ENCODE measurements at regions not wholly inside any gene's neighbourhood (a gene's known extent, or its start where the extent isn't known, plus 50 kb on each side); places are given as distances from the start of the nearest gene placed in this dataset.
"Not testable (repeated sequence)": the region's sequence is repeated elsewhere in the genome, so short reads cannot be mapped to it uniquely, and the experiment has no call there.

- Histone ChIP-seq H3K36me3 (ENCODE audit: insufficient read depth, low read depth, low read length) (no peaks in the 10 kb centered on the region), H3K4me3 (ENCODE audit: low read length) (no peak overlapping the region), H3K27me3 (ENCODE audit: insufficient read depth, low read length) (no peaks in the 10 kb centered on the region), H3K9me3 (ENCODE audit: insufficient read depth, low read depth, low read length) (peaks cover 6% of the 10 kb centered on the region), H3K4me1 (ENCODE audit: insufficient read depth, low read length) (no peaks in the 10 kb centered on the region), H3K9ac (ENCODE audit: low read depth, low read length) (no peak overlapping the region), H3K27ac (ENCODE audit: low read length) (no peak overlapping the region)
Observed at GRCh38 chr20:4443016-4443415, 193.9 kb upstream of the ADRA1D start.

DNA sequence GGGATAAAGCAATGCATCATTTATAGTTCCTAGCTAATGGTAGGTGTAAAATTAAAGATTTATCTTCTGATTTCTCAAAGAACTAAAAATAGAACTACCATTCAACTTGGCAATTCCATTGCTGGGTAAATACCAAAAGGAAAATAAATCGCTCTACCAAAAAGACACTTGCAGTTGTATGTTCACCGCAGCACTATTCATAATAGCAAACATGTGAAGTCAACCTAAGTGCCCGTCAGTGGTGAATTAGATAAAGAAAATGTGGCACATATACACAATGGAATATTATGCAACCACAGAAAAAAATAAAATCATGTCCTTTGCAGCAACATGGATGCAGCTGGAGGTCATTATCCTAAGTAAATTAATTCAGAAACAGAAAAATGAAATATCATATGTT lies 192.8 kb upstream of the ADRA1D start:
- Histone ChIP-seq H3K9me3 (ENCODE audit: insufficient read depth, low read depth, low read length) (peaks cover 4% of the 10 kb centered on the region; the same call in 1 of the 2 replicates), H3K9ac (ENCODE audit: low read depth, low read length) (no peak overlapping the region), H3K27ac (ENCODE audit: low read length) (no peak overlapping the region), H3K36me3 (ENCODE audit: insufficient read depth, low read depth, low read length) (no peaks in the 10 kb centered on the region), H3K27me3 (ENCODE audit: insufficient read depth, low read length) (no peaks in the 10 kb centered on the region), H3K4me3 (ENCODE audit: low read length) (no peak overlapping the region), H3K4me1 (ENCODE audit: insufficient read depth, low read length) (no peaks in the 10 kb centered on the region)

- H3K4me3 ChIP-seq (ENCODE audit: low read length): no peak overlapping the region
- H3K9me3 ChIP-seq (ENCODE audit: insufficient read depth, low read depth, low read length): no peaks in the 10 kb centered on the region
- H3K9ac ChIP-seq (ENCODE audit: low read depth, low read length): no peak overlapping the region
- H3K27ac ChIP-seq (ENCODE audit: low read length): no peak overlapping the region
- no peaks in the 10 kb centered on the region for H3K27me3 ChIP-seq (ENCODE audit: insufficient read depth, low read length)
- no peaks in the 10 kb centered on the region for H3K36me3 ChIP-seq (ENCODE audit: insufficient read depth, low read depth, low read length)
- H3K4me1 ChIP-seq (ENCODE audit: insufficient read depth, low read length): no peaks in the 10 kb centered on the region
Observed at GRCh38 chr20:4441191-4441590, 192.1 kb upstream of the ADRA1D start.

GRCh38 chr20:4439461-4439860 lies 190.4 kb upstream of the ADRA1D start:
- Histone ChIP-seq H3K9me3 (ENCODE audit: insufficient read depth, low read depth, low read length) (no peaks in the 10 kb centered on the region), H3K27me3 (ENCODE audit: insufficient read depth, low read length) (no peaks in the 10 kb centered on the region), H3K4me1 (ENCODE audit: insufficient read depth, low read length) (no peaks in the 10 kb centered on the region), H3K4me3 (ENCODE audit: low read length) (no peak overlapping the region), H3K27ac (ENCODE audit: low read length) (no peak overlapping the region), H3K36me3 (ENCODE audit: insufficient read depth, low read depth, low read length) (no peaks in the 10 kb centered on the region), H3K9ac (ENCODE audit: low read depth, low read length) (no peak overlapping the region)

DNA sequence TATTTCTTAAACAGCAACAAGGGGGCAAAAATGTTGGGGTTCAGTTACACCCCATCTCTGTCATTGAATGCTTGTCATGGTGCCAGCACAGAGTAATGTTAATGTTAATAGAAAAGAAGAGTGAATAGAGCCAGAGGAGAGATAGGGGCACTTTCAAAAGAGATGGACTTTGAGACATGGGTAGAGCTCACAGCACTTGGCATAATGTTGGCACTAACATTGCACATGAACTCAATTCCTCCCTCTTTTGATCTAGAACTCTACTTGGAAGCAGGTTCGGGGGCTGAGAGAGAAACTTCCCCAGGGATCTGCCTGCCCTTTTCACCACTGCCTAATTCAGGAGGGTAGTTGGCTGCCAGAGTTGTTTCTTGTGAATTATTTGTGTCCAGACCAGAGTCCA lies 188.0 kb upstream of the ADRA1D start:
- H3K4me1 ChIP-seq (ENCODE audit: insufficient read depth, low read length): no peaks in the 10 kb centered on the region

GRCh38 chr20:4435671-4436455 lies 186.8 kb upstream of the ADRA1D start:
- H3K27ac ChIP-seq (ENCODE audit: low read length): no peak overlapping the region
- no peak overlapping the region for H3K9ac ChIP-seq (ENCODE audit: low read depth, low read length)
- no peaks in the 10 kb centered on the region for H3K36me3 ChIP-seq (ENCODE audit: insufficient read depth, low read depth, low read length)
- H3K27me3 ChIP-seq (ENCODE audit: insufficient read depth, low read length): no peaks in the 10 kb centered on the region
- no peaks in the 10 kb centered on the region for H3K4me1 ChIP-seq (ENCODE audit: insufficient read depth, low read length)
- H3K9me3 ChIP-seq (ENCODE audit: insufficient read depth, low read depth, low read length): no peaks in the 10 kb centered on the region
- H3K4me3 ChIP-seq (ENCODE audit: low read length): no peak overlapping the region

More for the DNA sequence above, 188.0 kb upstream of the ADRA1D start:
- no peaks in the 10 kb centered on the region for H3K9me3 ChIP-seq (ENCODE audit: insufficient read depth, low read depth, low read length)
- no peaks in the 10 kb centered on the region for H3K27me3 ChIP-seq (ENCODE audit: insufficient read depth, low read length)
- no peak overlapping the region for H3K27ac ChIP-seq (ENCODE audit: low read length)
- no peak overlapping the region for H3K9ac ChIP-seq (ENCODE audit: low read depth, low read length)
- no peak overlapping the region for H3K4me3 ChIP-seq (ENCODE audit: low read length)
- H3K36me3 ChIP-seq (ENCODE audit: insufficient read depth, low read depth, low read length): no peaks in the 10 kb centered on the region

DNA sequence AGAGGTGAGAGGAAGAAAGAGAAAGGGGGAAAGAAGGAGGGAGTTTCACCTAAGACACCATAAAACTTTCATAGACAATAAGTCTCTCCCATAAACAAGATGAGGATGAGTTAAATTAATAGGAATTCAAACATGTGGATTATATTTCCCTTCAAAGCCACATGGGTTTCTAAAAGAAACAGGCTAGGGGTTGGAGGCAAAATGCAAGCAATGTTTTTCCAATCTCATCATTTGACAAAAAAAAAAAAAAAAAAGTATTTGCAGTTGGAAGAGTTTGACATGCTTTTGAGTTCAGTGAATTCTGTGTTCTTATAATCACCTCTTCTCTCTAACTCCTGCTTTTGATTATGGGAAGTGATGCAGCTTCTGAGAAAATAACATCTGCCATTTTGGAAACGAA lies 186.1 kb upstream of the ADRA1D start:
- Histone ChIP-seq H3K4me1 (ENCODE audit: insufficient read depth, low read length) (no peaks in the 10 kb centered on the region), H3K9me3 (ENCODE audit: insufficient read depth, low read depth, low read length) (no peaks in the 10 kb centered on the region), H3K4me3 (ENCODE audit: low read length) (no peak overlapping the region), H3K27ac (ENCODE audit: low read length) (no peak overlapping the region), H3K36me3 (ENCODE audit: insufficient read depth, low read depth, low read length) (no peaks in the 10 kb centered on the region), H3K27me3 (ENCODE audit: insufficient read depth, low read length) (no peaks in the 10 kb centered on the region), H3K9ac (ENCODE audit: low read depth, low read length) (no peak overlapping the region)

GRCh38 chr20:4434681-4435080 lies 185.6 kb upstream of the ADRA1D start:
- Histone ChIP-seq H3K27me3 (ENCODE audit: insufficient read depth, low read length) (no peaks in the 10 kb centered on the region), H3K27ac (ENCODE audit: low read length) (no peak overlapping the region), H3K4me1 (ENCODE audit: insufficient read depth, low read length) (no peaks in the 10 kb centered on the region), H3K36me3 (ENCODE audit: insufficient read depth, low read depth, low read length) (no peaks in the 10 kb centered on the region), H3K9me3 (ENCODE audit: insufficient read depth, low read depth, low read length) (no peaks in the 10 kb centered on the region), H3K4me3 (ENCODE audit: low read length) (no peak overlapping the region), H3K9ac (ENCODE audit: low read depth, low read length) (no peak overlapping the region)

- Histone ChIP-seq H3K9ac (ENCODE audit: low read depth, low read length) (no peak overlapping the region), H3K9me3 (ENCODE audit: insufficient read depth, low read depth, low read length) (no peaks in the 10 kb centered on the region), H3K27me3 (ENCODE audit: insufficient read depth, low read length) (no peaks in the 10 kb centered on the region), H3K36me3 (ENCODE audit: insufficient read depth, low read depth, low read length) (no peaks in the 10 kb centered on the region), H3K4me3 (ENCODE audit: low read length) (no peak overlapping the region), H3K27ac (ENCODE audit: low read length) (no peak overlapping the region), H3K4me1 (ENCODE audit: insufficient read depth, low read length) (no peaks in the 10 kb centered on the region)
Observed at GRCh38 chr20:4431446-4431845, 182.4 kb upstream of the ADRA1D start.

GRCh38 chr20:4430826-4431225 lies 181.7 kb upstream of the ADRA1D start:
- H3K4me1 ChIP-seq (ENCODE audit: insufficient read depth, low read length); H3K36me3 ChIP-seq (ENCODE audit: insufficient read depth, low read depth, low read length); H3K4me3 ChIP-seq (ENCODE audit: low read length); H3K9ac ChIP-seq (ENCODE audit: low read depth, low read length); H3K9me3 ChIP-seq (ENCODE audit: insufficient read depth, low read depth, low read length); H3K27me3 ChIP-seq (ENCODE audit: insufficient read depth, low read length); H3K27ac ChIP-seq (ENCODE audit: low read length): not testable (repeated sequence)

DNA sequence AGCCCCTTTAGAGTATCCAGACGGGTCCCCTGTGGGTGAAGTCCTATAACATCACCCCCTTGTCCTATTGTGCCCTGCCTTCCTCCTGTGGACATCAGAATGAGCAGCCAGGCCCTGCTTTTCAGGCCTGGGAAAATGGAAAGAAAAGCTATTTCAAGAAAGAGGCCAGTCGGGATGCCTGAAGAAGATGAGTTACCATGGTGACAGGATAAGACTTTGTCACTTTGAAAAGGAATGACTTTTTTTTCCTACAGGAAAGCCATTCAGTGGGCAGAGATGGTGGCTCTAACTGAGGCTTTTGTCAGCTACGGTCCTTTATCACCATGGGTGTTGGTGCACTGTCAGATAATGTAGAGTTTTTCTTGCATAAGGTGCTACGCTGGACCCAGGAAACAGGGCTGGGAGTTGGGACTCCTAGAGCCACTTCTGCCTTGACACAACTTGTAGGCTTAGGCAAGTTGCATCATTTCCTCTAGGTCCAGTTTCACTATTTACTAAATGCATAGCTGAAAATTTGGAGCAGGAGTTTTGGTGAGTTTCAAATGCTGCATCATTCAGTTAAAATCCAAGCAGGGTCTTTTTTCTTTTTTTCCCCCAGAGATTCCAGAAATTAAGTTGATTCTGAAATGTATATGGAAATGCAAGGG lies 179.0 kb upstream of the ADRA1D start:
- no peaks in the 10 kb centered on the region for H3K36me3 ChIP-seq (ENCODE audit: insufficient read depth, low read depth, low read length)
- no peaks in the 10 kb centered on the region for H3K27me3 ChIP-seq (ENCODE audit: insufficient read depth, low read length)
- H3K27ac ChIP-seq (ENCODE audit: low read length): no peak overlapping the region
- no peaks in the 10 kb centered on the region for H3K4me1 ChIP-seq (ENCODE audit: insufficient read depth, low read length)
- H3K9me3 ChIP-seq (ENCODE audit: insufficient read depth, low read depth, low read length): no peaks in the 10 kb centered on the region
- no peak overlapping the region for H3K4me3 ChIP-seq (ENCODE audit: low read length)
- H3K9ac ChIP-seq (ENCODE audit: low read depth, low read length): no peak overlapping the region

- no peak overlapping the region for H3K9ac ChIP-seq (ENCODE audit: low read depth, low read length)
- no peak overlapping the region for H3K27ac ChIP-seq (ENCODE audit: low read length)
- H3K4me1 ChIP-seq (ENCODE audit: insufficient read depth, low read length): no peaks in the 10 kb centered on the region
- no peaks in the 10 kb centered on the region for H3K9me3 ChIP-seq (ENCODE audit: insufficient read depth, low read depth, low read length)
- H3K27me3 ChIP-seq (ENCODE audit: insufficient read depth, low read length): no peaks in the 10 kb centered on the region
- H3K4me3 ChIP-seq (ENCODE audit: low read length): no peak overlapping the region
- no peaks in the 10 kb centered on the region for H3K36me3 ChIP-seq (ENCODE audit: insufficient read depth, low read depth, low read length)
Observed at GRCh38 chr20:4418141-4418540, 169.1 kb upstream of the ADRA1D start.
